Fibroblast of the aortic adventitia (primary cell): ENCODE measurements at regions not wholly inside any gene's neighbourhood (a gene's known extent, or its start where the extent isn't known, plus 50 kb on each side); places are given as distances from the start of the nearest gene placed in this dataset.
"Not testable (repeated sequence)": the region's sequence is repeated elsewhere in the genome, so short reads cannot be mapped to it uniquely, and the experiment has no call there.

Experiments used
- DNase-seq: peaks from one replicate; pipeline ENCODE4 v3.0.0-alpha.2; 2010; ENCODE audit warnings: low read depth
- H3K4me3 ChIP-seq: 2 replicates; pipeline ENCODE4 v1.5.1; 2011; ENCODE audit warnings: low read depth, mild to moderate bottlenecking, control low read depth, low read length, moderate library complexity
- TF ChIP-seq, protein P1 (sequence below): IDR thresholded peaks from 2 replicates; pipeline ENCODE4 v1.5.1; 2011; ENCODE audit warnings: mild to moderate bottlenecking, low read length, control low read depth, inconsistent platforms; ENCODE audit not compliant: insufficient read depth

DNA sequence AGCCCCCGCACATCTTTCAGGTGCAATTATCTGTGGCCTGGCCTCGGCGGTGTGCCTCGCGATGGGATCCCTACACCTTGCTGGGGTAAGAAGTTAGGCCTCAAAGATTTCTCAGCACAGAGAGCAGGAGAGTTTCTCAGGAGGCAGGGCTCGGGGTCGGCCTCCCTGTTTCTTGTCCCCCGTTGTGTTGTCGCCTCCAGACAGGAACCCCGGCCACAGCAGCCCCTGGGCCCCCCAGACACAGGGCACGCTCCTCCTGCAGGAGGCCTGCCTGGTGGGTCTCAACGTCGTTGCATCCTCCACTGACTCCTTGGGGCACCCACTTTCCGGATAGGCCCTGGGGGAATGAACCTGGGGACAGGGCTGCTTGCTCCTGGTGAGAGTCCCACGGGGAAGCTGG, 229.1 kb upstream of the SHH start:
- TF ChIP-seq, protein P1, sequence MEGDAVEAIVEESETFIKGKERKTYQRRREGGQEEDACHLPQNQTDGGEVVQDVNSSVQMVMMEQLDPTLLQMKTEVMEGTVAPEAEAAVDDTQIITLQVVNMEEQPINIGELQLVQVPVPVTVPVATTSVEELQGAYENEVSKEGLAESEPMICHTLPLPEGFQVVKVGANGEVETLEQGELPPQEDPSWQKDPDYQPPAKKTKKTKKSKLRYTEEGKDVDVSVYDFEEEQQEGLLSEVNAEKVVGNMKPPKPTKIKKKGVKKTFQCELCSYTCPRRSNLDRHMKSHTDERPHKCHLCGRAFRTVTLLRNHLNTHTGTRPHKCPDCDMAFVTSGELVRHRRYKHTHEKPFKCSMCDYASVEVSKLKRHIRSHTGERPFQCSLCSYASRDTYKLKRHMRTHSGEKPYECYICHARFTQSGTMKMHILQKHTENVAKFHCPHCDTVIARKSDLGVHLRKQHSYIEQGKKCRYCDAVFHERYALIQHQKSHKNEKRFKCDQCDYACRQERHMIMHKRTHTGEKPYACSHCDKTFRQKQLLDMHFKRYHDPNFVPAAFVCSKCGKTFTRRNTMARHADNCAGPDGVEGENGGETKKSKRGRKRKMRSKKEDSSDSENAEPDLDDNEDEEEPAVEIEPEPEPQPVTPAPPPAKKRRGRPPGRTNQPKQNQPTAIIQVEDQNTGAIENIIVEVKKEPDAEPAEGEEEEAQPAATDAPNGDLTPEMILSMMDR, result no peak
- no peak overlapping the region for H3K4me3 ChIP-seq
- no peak for DNase-seq

DNA sequence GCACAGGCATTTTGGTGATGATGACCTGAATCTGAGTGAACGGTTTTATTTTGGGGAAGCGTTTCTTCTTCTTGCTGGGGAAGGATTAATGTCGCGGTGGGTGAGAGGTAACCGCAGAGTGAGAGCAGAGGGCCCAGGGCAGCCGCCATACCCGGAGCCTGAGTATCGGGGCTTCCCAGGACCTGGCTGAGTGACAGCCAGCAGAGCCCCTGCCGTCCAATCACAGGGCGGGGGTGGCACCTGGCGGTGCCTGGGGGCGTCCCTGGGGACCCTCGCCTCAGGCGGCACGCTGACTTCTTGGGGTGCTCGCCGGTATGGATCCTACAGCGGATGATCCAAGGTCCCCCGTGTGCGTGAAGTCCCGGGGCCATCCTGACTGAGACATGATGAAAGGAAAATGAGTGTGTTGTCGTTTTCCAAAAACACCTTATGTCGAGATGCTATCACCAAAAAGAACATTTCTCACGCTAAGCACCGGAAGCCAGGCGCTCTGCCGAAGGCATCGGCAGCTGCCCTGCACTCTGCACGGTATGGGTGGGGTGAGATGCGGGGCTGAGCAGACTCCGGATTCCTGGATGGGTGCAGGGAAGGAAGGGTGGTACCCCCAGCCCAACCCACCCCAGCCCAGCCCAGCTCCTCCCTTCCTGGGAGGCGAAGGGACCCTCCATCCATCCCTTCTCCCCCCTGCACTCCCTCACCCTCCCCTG, 227.9 kb upstream of the SHH start:
- TF ChIP-seq, protein P1, result no peak
- H3K4me3 ChIP-seq, result no peak overlapping the region
- DNase-seq, result no peak

DNA sequence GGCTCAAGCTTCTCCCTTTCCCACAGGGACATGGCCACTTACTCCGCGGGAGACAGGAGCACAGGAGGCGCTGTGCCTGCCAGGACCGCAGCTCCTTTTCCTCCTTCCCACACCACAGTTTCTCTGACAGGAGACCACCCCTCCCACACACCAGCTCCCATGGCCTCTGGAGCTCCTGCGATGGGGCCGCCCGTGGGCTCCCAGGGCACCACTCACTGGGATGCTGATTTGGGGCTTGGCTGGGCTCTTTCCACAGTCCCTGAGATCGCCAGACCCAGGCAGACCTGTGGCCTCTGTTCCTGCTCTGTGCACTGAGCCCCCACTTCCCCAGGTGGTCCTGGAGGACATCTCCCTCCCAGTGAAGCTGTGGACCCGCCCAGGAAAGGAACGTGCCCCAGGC, 226.9 kb upstream of the SHH start:
- DNase-seq, result no peak
- no peak overlapping the region for H3K4me3 ChIP-seq
- TF ChIP-seq, protein P1, result no peak

DNA sequence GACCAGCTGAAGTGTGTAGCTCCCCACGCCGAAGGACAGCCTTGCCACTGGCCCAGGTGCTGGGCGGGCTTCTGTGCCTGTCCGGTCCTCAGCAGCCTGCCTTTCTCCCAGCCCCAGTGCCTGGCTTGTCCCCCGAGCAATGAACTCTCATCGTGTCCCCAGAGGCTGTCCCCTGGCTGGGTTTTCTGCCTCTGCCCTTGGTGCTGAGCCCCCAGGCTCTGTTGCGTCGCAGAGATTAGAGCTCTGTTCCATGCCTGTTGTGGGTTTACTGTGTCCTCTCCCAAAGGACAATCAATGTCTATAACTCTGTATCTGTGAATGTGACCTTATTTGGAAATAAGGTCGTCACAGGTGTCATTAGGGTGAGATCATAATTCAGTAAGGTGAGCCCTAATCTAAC, 226.1 kb upstream of the SHH start:
- no peak overlapping the region for H3K4me3 ChIP-seq
- no peak for DNase-seq
- TF ChIP-seq, protein P1, result no peak

DNA sequence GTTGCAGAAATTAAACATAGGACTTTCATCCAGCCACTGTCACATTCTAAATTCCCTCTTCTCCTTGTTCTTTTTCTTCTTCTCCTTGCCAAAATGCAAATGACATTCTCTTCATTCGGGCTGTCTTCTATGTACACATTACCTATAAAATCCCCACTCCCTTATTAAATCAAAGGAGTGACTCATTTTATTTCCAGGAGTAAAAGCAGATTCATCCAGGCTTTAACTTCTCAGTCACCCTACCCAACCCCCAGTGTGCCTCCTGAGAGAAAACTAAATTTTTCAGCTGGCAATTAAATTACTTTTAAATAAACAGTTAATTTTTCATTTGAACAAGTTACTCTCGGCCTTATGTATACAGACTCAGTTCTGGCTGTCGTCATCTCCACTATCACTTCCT, 223.9 kb upstream of the SHH start:
- H3K4me3 ChIP-seq, result no peak overlapping the region
- DNase-seq, result no peak
- TF ChIP-seq, protein P1, result no peak

DNA sequence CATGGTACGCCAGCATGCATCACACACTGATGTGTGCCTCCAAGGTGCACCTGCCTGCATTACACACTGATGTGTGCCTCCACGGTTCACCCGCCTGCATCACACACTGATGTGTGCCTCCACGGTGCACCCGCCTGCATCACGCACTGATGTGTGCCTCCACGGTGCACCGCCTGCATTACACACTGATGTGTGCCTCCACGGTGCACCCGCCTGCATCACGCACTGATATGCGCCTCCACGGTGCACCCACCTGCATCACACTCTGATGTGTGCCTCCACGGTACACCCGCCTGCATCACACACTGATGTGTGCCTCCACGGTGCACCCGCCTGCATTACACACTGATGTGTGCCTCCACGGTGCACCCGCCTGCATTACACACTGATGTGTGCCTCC, 223.1 kb upstream of the SHH start:
- not testable (repeated sequence) for H3K4me3 ChIP-seq, DNase-seq

DNA sequence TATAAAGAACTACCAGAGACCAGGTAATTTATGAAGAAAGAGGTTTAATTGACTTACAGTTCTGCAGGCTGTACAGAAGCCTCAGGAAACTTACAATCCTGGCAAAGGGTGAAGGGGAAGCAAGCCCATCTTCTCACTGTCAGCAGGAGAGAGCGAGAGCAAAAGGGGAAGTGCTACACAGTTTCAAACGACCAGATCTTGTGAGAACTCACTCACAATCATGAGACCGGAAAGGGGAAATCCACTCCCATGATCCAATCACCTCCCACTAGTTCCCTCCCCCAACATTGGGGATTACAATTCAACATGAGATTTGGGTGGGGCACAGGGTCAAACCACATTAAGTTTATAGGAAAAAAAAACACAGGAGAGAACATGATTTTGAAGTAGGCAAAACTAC, 222.1 kb upstream of the SHH start:
- no peak overlapping the region for H3K4me3 ChIP-seq
- no peak for DNase-seq
- TF ChIP-seq, protein P1, result no peak
